ENCODE measurements at regions not wholly inside any gene's neighbourhood (a gene's known extent, or its start where the extent isn't known, plus 50 kb on each side); places are given as distances from the start of the nearest gene placed in this dataset.

DNA sequence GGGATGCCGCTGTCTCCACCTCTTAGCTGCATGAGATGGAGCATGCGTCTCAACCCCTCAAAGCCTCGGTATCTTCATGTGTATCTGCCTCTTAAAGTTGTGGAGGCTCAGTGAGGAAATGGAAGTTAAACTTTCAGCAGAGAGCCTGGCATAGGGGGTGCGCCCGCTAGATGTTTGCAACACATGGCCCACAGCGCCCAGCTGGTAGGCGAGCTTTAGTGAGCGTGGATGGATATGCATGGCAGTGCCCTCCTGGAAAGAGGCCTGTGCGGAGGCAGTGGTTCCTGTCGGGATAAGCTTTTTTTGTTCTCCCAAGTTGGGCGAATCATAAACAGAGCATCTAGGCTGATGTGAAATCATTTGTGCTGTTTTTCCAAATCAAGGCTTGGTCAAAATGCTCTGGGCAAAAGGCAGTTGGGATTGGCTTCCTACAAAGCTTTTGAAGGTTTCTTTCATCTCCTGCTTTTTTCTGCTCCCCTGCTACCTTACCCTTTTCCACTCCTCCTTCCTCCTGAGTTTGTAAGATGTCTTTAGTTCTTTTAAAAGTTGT lies 272.4 kb upstream of the TPM1 start:
- DNase-seq (ENCODE audit: low read depth, low spot score), result no peak
- TF ChIP-seq, protein P1, sequence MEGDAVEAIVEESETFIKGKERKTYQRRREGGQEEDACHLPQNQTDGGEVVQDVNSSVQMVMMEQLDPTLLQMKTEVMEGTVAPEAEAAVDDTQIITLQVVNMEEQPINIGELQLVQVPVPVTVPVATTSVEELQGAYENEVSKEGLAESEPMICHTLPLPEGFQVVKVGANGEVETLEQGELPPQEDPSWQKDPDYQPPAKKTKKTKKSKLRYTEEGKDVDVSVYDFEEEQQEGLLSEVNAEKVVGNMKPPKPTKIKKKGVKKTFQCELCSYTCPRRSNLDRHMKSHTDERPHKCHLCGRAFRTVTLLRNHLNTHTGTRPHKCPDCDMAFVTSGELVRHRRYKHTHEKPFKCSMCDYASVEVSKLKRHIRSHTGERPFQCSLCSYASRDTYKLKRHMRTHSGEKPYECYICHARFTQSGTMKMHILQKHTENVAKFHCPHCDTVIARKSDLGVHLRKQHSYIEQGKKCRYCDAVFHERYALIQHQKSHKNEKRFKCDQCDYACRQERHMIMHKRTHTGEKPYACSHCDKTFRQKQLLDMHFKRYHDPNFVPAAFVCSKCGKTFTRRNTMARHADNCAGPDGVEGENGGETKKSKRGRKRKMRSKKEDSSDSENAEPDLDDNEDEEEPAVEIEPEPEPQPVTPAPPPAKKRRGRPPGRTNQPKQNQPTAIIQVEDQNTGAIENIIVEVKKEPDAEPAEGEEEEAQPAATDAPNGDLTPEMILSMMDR (IDR thresholded peaks at IDR 0.05; ENCODE audit: insufficient read depth, low read length, missing control alignments), result no peak
- H3K4me3 ChIP-seq (ENCODE audit: low read depth, low read length), result no peak overlapping the region
- CTCF ChIA-PET, result interaction anchor here (0.7 to 1.6 kb wide), 4 partner anchors 12 to 324 kb away, joined by 3 to 4 read pairs (median 3); no protein-coding TSS in a partner anchor
- POLR2A ChIA-PET, result interaction anchor here (0.8 to 1.2 kb wide), 3 partner anchors 12 to 278 kb away, joined by 4 read pairs; no protein-coding TSS in a partner anchor

DNA sequence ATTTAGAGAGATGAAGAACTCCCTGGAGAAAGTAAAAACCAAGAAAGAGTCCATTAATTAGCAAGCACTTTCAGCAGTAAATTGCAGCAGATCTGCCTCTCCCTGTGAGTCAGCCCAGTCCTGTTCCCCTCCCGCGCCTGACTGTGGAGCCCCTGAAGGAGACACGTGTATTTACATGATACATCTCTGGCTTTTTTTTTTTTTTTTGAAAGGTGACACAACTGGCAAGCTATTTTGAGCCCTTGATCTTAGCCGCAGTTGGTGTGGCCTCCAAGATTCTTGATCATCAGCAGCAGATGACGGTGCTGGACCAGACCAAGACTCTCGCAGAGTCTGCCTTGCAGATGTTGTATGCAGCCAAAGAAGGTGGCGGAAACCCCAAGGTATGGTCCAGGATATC lies 271.8 kb upstream of the TPM1 start:
- H3K4me3 ChIP-seq (ENCODE audit: low read depth, low read length), result no peak overlapping the region
- ChIA-PET CTCF (interaction anchor here (1.0 to 1.6 kb wide), 5 partner anchors 12 to 323 kb away, joined by 3 to 7 read pairs (median 4); no protein-coding TSS in a partner anchor), POLR2A (interaction anchor here (0.6 to 1.2 kb wide), 6 partner anchors 11 to 425 kb away, joined by 3 to 4 read pairs (median 4); no protein-coding TSS in a partner anchor)
- TF ChIP-seq, protein P1 (IDR thresholded peaks at IDR 0.05; ENCODE audit: insufficient read depth, low read length, missing control alignments), result no peak
- peak; percentile 70 for DNase-seq (ENCODE audit: low read depth, low spot score)

DNA sequence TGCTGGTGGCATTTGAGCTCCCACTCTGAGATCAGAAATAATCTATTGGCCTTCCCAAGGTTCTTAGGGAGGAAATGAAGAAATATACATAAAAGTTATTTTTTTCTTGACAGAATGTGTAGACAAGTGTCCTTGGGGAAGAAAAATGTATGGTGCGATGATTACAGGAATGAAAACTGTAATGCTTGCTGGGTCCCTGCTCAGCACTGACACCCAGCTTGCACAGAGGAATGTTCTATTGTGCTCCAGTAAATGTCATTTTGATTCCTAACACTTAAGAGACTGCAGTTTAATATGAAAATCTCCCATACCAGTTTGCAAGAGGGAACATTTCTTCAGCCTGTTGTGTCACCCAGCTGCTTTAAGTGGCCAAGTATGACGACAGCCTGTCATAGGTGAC lies 271.3 kb upstream of the TPM1 start:
- TF ChIP-seq, protein P1 (IDR thresholded peaks at IDR 0.05; ENCODE audit: insufficient read depth, low read length, missing control alignments), result no peak
- no peak overlapping the region for H3K4me3 ChIP-seq (ENCODE audit: low read depth, low read length)
- no peak for DNase-seq (ENCODE audit: low read depth, low spot score)
- CTCF ChIA-PET, result interaction anchor here (1.0 to 1.6 kb wide), 4 partner anchors 11 to 276 kb away, joined by 3 to 7 read pairs (median 4); no protein-coding TSS in a partner anchor
- POLR2A ChIA-PET, result interaction anchor here (0.6 to 1.2 kb wide), 6 partner anchors 11 to 426 kb away, joined by 3 to 4 read pairs (median 4); no protein-coding TSS in a partner anchor

DNA sequence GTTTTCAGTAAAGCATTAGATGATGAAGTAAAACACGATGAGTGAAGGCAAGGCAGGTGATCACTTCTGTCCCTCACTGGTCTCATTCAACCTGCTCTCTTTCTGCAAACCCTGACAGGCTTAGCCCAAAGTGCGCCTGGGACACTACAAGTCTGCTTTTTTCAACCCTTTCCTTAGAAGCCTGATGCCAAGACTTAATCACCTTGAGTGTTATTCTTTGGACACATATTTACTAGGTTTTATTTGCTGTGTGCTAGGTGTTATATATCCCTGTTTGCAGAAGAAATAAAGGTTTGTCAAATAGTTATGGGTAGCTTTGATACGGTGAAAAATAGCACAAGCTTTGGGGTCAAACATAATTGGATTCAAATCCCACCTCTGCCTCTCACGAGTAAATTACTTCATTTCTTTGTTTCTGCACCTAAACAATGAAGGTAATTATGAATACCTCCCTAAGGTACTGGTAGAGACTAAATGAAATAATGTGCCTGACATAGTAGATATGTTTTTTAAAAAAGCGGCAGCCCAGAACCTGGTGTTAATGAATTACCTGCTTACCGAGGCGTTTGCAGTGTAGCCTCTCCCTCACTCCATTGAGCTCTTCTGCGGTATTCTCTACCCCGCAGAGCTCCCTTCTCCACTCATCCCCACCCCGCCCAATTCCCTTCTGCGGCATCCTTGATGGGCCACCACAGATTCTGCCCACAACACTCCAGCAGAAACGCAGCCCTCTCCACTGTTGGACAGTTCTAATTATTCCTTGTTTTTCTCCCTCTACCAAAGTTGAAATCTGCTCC lies 269.0 kb upstream of the TPM1 start:
- POLR2A ChIA-PET, result no interaction called here
- TF ChIP-seq, protein P1 (IDR thresholded peaks at IDR 0.05; ENCODE audit: insufficient read depth, low read length, missing control alignments), result no peak
- CTCF ChIA-PET, result interaction anchor here (0.7 kb wide), 1 partner anchor 74 kb away, joined by 3 read pairs; no protein-coding TSS in a partner anchor
- H3K4me3 ChIP-seq (ENCODE audit: low read depth, low read length), result no peak overlapping the region
- DNase-seq (ENCODE audit: low read depth, low spot score), result no peak

GRCh38 chr15:62775932-62776331 lies 266.6 kb upstream of the TPM1 start:
- ChIA-PET POLR2A (no interaction called here), CTCF (no interaction called here)
- TF ChIP-seq, protein P1 (IDR thresholded peaks at IDR 0.05; ENCODE audit: insufficient read depth, low read length, missing control alignments), result no peak
- H3K4me3 ChIP-seq (ENCODE audit: low read depth, low read length), result no peak overlapping the region
- DNase-seq (ENCODE audit: low read depth, low spot score), result no peak

GRCh38 chr15:62777671-62778070 lies 264.9 kb upstream of the TPM1 start:
- CTCF ChIA-PET, result interaction anchor here (1.2 kb wide), 1 partner anchor 10 kb away, joined by 4 read pairs; no protein-coding TSS in a partner anchor
- H3K4me3 ChIP-seq (ENCODE audit: low read depth, low read length), result no peak overlapping the region
- TF ChIP-seq, protein P1 (IDR thresholded peaks at IDR 0.05; ENCODE audit: insufficient read depth, low read length, missing control alignments), result no peak
- POLR2A ChIA-PET, result no interaction called here
- no peak for DNase-seq (ENCODE audit: low read depth, low spot score)
